DND-41 (cell line): ENCODE measurements at regions not wholly inside any gene's neighbourhood (a gene's known extent, or its start where the extent isn't known, plus 50 kb on each side); places are given as distances from the start of the nearest gene placed in this dataset.

ENCODE experiments used
- CTCF ChIP-seq: IDR thresholded peaks from 2 replicates; pipeline ENCODE4 v1.5.1; 2012; ENCODE audit warnings: borderline replicate concordance, low read length, moderate library complexity, mild to moderate bottlenecking; ENCODE audit not compliant: poor library complexity, severe bottlenecking; ENCODE audit errors: extremely low read depth
- EZH2 ChIP-seq: IDR thresholded peaks from 3 replicates; pipeline ENCODE4 v1.6.1; 2012; ENCODE audit warnings: borderline replicate concordance, low read depth, mild to moderate bottlenecking, moderate library complexity, low read length, inconsistent platforms; ENCODE audit not compliant: severe bottlenecking

- TF ChIP-seq CTCF (no peak), EZH2 (no peak)
Measured at GRCh38 chrX:85622635-85623034, 243.2 kb upstream of the POF1B start.
